Calu3 (cell line): ENCODE measurements at regions not wholly inside any gene's neighbourhood (a gene's known extent, or its start where the extent isn't known, plus 50 kb on each side); places are given as distances from the start of the nearest gene placed in this dataset.

ENCODE experiments used
- BruUV-seq: library from RNA; stranded (reverse); fragments of 400-500 nt; replicated peaks from 2 replicates; lab custom pipeline; 2021; lab: Mats Ljungman, UMichigan
- CTCF ChIA-PET: fragments of 300-600 bp; sonication (Branson Sonifier 250); formaldehyde crosslinking; loops from one replicate; lab custom pipeline; 2022; ENCODE audit warnings: antibody characterized with exemption; lab: Charles Lee
- DNase-seq: peaks from one replicate; pipeline ENCODE4 v3.0.0; 2022
- H3K27ac Mint-ChIP-seq: one replicate; pipeline ENCODE4 v1.8.0; 2022; ENCODE audit warnings: mixed read lengths; ENCODE audit not compliant: unreplicated experiment
- H3K27me3 Mint-ChIP-seq: one replicate; pipeline ENCODE4 v1.8.0; 2022; ENCODE audit warnings: mixed read lengths; ENCODE audit not compliant: unreplicated experiment
- H3K36me3 Mint-ChIP-seq: one replicate; pipeline ENCODE4 v1.8.0; 2022; ENCODE audit warnings: mild to moderate bottlenecking, moderate library complexity, mixed read lengths; ENCODE audit not compliant: insufficient read depth, unreplicated experiment
- H3K4me1 Mint-ChIP-seq: one replicate; pipeline ENCODE4 v1.8.0; 2022; ENCODE audit warnings: mild to moderate bottlenecking, low read depth, mixed read lengths; ENCODE audit not compliant: unreplicated experiment
- H3K4me3 Mint-ChIP-seq: one replicate; pipeline ENCODE4 v1.8.0; 2022; ENCODE audit warnings: mild to moderate bottlenecking, low read depth, moderate library complexity, mixed read lengths; ENCODE audit not compliant: unreplicated experiment
- H3K9me3 Mint-ChIP-seq: one replicate; pipeline ENCODE4 v1.8.0; 2022; ENCODE audit warnings: low read depth, mixed read lengths; ENCODE audit not compliant: unreplicated experiment
- intact Hi-C: fragments of 100-400 bp; cut with micrococcal nuclease; formaldehyde crosslinking; loops from one replicate; pipeline ENCODE4 v1.10.0; 2022; ENCODE audit not compliant: unreplicated experiment
- TF ChIP-seq, protein P1 (sequence below): fragments of 200-600 bp; IDR thresholded peaks from one replicate; pipeline ENCODE4 v1.8.0; 2022; ENCODE audit warnings: antibody characterized with exemption; ENCODE audit not compliant: unreplicated experiment

DNA sequence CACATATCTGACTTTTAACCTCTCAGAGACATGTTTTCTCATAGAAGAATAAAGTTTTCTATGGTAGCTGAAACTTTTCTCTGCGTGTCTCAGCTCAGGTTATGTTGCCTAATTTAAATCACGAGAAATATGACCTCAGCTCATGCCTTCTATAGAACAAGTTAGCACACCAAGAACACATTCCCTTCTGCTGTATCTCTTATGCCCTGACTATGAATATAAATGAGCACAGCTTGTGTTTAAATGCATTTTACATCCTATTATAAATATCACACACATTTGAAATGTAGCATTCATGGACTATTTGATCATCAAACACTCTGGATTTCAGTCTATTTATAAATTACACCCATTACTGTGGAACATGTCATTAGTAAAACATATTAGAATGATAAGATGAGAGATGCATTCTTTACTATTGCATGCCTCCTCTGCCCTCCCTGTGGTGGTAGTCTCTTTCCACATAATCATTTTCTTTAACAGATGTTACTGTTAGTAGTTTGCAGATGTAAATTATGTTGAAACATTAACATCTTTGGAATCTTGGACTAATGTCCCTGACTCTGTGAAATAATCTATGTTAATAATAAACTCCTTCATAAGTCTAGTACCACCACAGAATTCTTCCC, 2044.9 kb upstream of the PCDH20 start:
- CTCF ChIA-PET: no interaction called here
- Mint-ChIP-seq H3K27me3 (no peaks in the 10 kb centered on the region), H3K27ac (no peak overlapping the region), H3K9me3 (no peaks in the 10 kb centered on the region), H3K36me3 (no peaks in the 10 kb centered on the region), H3K4me3 (no peak overlapping the region), H3K4me1 (no peaks in the 10 kb centered on the region)
- BruUV-seq: no TSS peak
- TF ChIP-seq, protein P1, sequence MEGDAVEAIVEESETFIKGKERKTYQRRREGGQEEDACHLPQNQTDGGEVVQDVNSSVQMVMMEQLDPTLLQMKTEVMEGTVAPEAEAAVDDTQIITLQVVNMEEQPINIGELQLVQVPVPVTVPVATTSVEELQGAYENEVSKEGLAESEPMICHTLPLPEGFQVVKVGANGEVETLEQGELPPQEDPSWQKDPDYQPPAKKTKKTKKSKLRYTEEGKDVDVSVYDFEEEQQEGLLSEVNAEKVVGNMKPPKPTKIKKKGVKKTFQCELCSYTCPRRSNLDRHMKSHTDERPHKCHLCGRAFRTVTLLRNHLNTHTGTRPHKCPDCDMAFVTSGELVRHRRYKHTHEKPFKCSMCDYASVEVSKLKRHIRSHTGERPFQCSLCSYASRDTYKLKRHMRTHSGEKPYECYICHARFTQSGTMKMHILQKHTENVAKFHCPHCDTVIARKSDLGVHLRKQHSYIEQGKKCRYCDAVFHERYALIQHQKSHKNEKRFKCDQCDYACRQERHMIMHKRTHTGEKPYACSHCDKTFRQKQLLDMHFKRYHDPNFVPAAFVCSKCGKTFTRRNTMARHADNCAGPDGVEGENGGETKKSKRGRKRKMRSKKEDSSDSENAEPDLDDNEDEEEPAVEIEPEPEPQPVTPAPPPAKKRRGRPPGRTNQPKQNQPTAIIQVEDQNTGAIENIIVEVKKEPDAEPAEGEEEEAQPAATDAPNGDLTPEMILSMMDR: no peak
- intact Hi-C loops: no loop called here
- no peak for DNase-seq

- TF ChIP-seq, protein P1: no peak
- intact Hi-C loops: no loop called here
- H3K4me1 Mint-ChIP-seq: no peaks in the 10 kb centered on the region
- no peak overlapping the region for H3K27ac Mint-ChIP-seq
- H3K27me3 Mint-ChIP-seq: no peaks in the 10 kb centered on the region
- H3K9me3 Mint-ChIP-seq: no peaks in the 10 kb centered on the region
- no TSS peak for BruUV-seq
- H3K36me3 Mint-ChIP-seq: no peaks in the 10 kb centered on the region
- no peak for DNase-seq
- CTCF ChIA-PET: no interaction called here
- H3K4me3 Mint-ChIP-seq: no peak overlapping the region
These were observed 2041.5 kb upstream of the PCDH20 start for GRCh38 chr13:63457186-63457585.

GRCh38 chr13:63455938-63456337, 2040.3 kb upstream of the PCDH20 start:
- Mint-ChIP-seq H3K4me1 (no peaks in the 10 kb centered on the region), H3K27me3 (no peaks in the 10 kb centered on the region), H3K36me3 (no peaks in the 10 kb centered on the region), H3K4me3 (no peak overlapping the region), H3K9me3 (no peaks in the 10 kb centered on the region), H3K27ac (no peak overlapping the region)
- CTCF ChIA-PET: no interaction called here
- TF ChIP-seq, protein P1: no peak
- DNase-seq: no peak
- no TSS peak for BruUV-seq
- intact Hi-C loops: no loop called here

DNA sequence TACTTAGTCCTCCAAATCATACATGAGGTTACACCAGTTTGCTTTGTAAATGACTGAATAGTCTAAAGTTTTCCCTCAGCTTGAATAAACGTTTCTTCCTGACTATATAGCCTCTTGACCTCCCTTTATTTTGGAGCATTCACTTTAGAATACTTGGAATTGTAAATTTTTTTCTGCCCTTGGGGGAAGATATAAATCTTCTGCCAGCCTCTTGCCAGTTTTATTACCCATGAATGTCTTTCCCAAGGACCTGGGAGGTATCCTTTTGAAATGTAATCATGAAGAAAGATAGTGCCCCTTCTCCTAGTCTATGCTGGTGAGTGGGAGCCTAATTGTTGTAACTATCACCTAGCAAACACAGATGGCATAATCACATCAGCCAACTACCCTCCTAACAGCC, 2033.9 kb upstream of the PCDH20 start:
- no peak overlapping the region for H3K27ac Mint-ChIP-seq
- no peaks in the 10 kb centered on the region for H3K27me3 Mint-ChIP-seq
- intact Hi-C loops: no loop called here
- DNase-seq: no peak
- H3K9me3 Mint-ChIP-seq: no peaks in the 10 kb centered on the region
- TF ChIP-seq, protein P1: no peak
- H3K4me1 Mint-ChIP-seq: no peaks in the 10 kb centered on the region
- H3K36me3 Mint-ChIP-seq: no peaks in the 10 kb centered on the region
- no TSS peak for BruUV-seq
- no peak overlapping the region for H3K4me3 Mint-ChIP-seq
- CTCF ChIA-PET: no interaction called here
